ENCODE measurements at regions not wholly inside any gene's neighbourhood (a gene's known extent, or its start where the extent isn't known, plus 50 kb on each side); places are given as distances from the start of the nearest gene placed in this dataset.
"Not testable (repeated sequence)": the region's sequence is repeated elsewhere in the genome, so short reads cannot be mapped to it uniquely, and the experiment has no call there.

DNA sequence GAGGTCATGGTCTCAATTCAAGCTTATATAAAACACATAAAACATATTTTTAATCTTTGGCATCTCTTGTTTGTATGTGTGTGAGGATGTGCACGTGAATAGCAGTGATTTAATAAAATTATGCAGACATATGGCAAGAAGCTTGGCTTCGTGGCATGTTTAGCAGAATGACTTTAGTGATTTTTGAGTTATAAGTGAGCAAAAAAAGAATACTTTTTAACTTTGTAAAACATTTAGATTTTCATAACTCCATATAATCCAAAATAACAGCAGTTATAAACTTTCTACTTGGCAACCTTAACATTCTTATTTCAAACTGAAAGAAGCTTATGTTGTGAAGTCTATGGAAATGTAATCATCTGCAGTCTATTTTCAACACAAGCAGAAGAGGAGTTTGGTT lies 120.6 kb downstream of the SLITRK1 start:
- 37 to 57% methylated on average over 2 of the region's 2 CpGs for WGBS, 2 donors
- Histone ChIP-seq H3K9me3 (no peaks in the 10 kb centered on the region), H3K4me1 (peaks cover 0 to 14% (median 0%) of the 10 kb centered on the region in 4 donors), H3K4me3 (no peak overlapping the region), H3K27ac (no peak overlapping the region), H3K27me3 (no peaks in the 10 kb centered on the region), H3K36me3 (no peaks in the 10 kb centered on the region)
- intact Hi-C loops (cut with DNase I) = no loop called here
- no peak for DNase-seq
- TF ChIP-seq, protein P1, sequence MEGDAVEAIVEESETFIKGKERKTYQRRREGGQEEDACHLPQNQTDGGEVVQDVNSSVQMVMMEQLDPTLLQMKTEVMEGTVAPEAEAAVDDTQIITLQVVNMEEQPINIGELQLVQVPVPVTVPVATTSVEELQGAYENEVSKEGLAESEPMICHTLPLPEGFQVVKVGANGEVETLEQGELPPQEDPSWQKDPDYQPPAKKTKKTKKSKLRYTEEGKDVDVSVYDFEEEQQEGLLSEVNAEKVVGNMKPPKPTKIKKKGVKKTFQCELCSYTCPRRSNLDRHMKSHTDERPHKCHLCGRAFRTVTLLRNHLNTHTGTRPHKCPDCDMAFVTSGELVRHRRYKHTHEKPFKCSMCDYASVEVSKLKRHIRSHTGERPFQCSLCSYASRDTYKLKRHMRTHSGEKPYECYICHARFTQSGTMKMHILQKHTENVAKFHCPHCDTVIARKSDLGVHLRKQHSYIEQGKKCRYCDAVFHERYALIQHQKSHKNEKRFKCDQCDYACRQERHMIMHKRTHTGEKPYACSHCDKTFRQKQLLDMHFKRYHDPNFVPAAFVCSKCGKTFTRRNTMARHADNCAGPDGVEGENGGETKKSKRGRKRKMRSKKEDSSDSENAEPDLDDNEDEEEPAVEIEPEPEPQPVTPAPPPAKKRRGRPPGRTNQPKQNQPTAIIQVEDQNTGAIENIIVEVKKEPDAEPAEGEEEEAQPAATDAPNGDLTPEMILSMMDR (IDR thresholded peaks at IDR 0.05) = no peak
- TF ChIP-seq POLR2AphosphoS5 (IDR thresholded peaks at IDR 0.05) = no peak
- no peak for TF ChIP-seq EP300 (IDR thresholded peaks at IDR 0.05)
- TF ChIP-seq POLR2A (IDR thresholded peaks at IDR 0.05) = no peak

DNA sequence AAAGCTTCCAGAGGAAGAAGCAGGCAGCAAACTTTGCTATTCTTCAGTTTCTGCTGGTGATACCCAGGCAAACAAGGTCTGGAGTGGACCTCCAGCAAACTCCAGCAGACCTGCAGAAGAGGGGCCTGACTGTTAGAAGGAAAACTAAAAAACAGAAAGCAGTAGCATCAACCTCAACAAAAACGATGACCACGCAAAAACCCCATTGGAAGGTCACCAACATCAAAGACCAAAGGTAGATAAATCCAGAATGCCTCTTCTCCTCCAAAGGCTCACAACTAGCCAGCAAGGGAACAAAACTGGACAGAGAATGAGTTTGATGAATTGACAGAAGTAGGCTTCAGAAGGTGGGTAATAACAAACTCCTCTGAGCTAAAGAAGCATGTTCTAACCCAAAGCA lies 127.1 kb downstream of the SLITRK1 start:
- H3K4me3 ChIP-seq; H3K9me3 ChIP-seq; H3K4me1 ChIP-seq; H3K27me3 ChIP-seq; intact Hi-C loops (cut with DNase I); DNase-seq; H3K36me3 ChIP-seq; H3K27ac ChIP-seq: not testable (repeated sequence)
- WGBS, 2 donors = 93 to 96% methylated on average over 2 of the region's 2 CpGs

DNA sequence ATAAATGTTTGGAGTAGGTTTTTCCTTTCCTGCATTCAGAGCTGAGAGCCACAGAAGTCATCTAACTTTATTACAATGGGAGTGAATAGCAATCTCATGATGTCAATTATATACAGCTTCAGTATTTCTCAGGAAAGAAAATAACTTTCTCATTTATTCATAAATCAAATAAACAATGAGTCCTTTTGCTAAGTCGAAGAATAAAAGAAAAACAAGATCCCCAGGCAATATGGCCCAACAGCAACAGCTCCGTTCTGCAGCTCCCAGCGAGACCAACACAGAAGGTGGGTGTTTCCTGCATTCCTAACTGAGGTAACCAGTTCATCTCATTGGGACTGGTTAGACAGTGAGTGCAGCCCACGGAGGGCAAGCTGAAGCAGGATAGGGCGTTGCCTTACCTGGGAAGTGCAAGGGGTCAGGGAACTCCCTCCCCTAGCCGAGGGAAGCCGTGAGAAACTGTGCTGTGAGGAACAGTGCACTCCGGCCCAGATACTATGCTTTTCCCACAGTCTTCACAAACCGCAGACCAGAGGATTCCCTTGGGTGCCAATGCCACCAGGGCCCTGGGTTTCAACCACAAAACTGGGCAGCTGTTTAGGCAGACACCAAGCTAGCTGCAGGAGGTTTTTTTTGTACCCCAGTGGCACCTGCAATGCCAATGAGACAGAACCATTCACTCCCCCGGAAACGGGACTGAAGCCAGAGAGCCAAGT lies 128.2 kb downstream of the SLITRK1 start:
- H3K4me3 ChIP-seq = no peak overlapping the region
- peaks cover 0 to 3% (median 0%) of the 10 kb centered on the region in 4 donors for H3K9me3 ChIP-seq
- TF ChIP-seq, protein P1 (IDR thresholded peaks at IDR 0.05) = no peak
- no peak for TF ChIP-seq EP300 (IDR thresholded peaks at IDR 0.05)
- TF ChIP-seq POLR2A (IDR thresholded peaks at IDR 0.05) = no peak
- TF ChIP-seq POLR2AphosphoS5 (IDR thresholded peaks at IDR 0.05) = no peak
- intact Hi-C loops (cut with DNase I) = no loop called here
- H3K27me3 ChIP-seq = no peaks in the 10 kb centered on the region
- H3K36me3 ChIP-seq = no peaks in the 10 kb centered on the region
- H3K27ac ChIP-seq = no peak overlapping the region
- DNase-seq = no peak
- no peaks in the 10 kb centered on the region for H3K4me1 ChIP-seq
- 76 to 83% methylated on average over 11 of the region's 11 CpGs for WGBS, 2 donors

DNA sequence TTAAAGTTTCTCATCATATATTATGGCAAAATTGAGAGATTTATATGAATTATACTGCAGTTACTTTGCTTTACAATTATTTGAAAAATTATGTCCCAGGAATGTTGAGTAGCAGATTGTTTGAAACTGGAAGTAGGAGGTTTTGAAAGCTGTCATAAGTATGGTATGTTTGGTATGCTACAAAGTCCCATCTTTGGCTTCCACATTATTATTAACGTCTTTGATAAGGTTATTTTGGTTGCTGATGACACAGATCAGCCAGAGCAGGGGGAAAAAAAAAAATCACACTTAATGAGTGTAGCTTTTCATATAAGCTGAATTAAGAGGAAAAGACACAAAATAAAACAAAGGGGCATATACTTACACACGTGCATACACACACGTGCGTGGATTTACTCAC lies 130.1 kb downstream of the SLITRK1 start:
- H3K36me3 ChIP-seq = no peaks in the 10 kb centered on the region
- H3K27ac ChIP-seq = no peak overlapping the region
- H3K27me3 ChIP-seq = no peaks in the 10 kb centered on the region
- H3K4me3 ChIP-seq = no peak overlapping the region
- H3K4me1 ChIP-seq = no peaks in the 10 kb centered on the region
- DNase-seq = no peak
- H3K9me3 ChIP-seq = peaks cover 0 to 3% (median 0%) of the 10 kb centered on the region in 4 donors
- intact Hi-C loops (cut with DNase I) = no loop called here
- TF ChIP-seq EP300 (IDR thresholded peaks at IDR 0.05) = no peak
- TF ChIP-seq POLR2A (IDR thresholded peaks at IDR 0.05) = no peak
- TF ChIP-seq, protein P1 (IDR thresholded peaks at IDR 0.05) = no peak
- TF ChIP-seq POLR2AphosphoS5 (IDR thresholded peaks at IDR 0.05) = no peak
- 82 to 84% methylated on average over 4 of the region's 4 CpGs for WGBS, 2 donors

DNA sequence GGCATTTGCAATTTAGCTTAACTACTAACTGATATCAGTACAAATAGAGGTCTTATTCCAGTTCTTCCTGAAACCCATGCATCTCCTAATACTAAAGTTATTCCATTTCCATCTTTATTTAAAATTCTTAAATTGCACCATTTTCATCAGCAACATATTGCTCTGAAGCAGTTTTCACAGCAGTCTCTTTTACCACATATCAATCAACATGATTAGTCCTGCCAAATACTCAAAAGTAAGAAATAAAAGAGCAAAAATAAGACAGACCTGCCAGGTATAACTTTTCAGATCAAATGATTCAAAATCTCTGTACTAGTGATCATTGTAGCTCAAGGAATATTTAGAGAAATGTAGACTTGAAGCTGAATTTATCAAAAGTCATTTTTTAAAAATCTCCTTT lies 141.7 kb downstream of the SLITRK1 start:
- Histone ChIP-seq H3K9me3 (no peaks in the 10 kb centered on the region), H3K4me3 (no peak overlapping the region), H3K36me3 (no peaks in the 10 kb centered on the region), H3K27me3 (no peaks in the 10 kb centered on the region), H3K4me1 (no peaks in the 10 kb centered on the region), H3K27ac (no peak overlapping the region)
- no peak for TF ChIP-seq POLR2A (IDR thresholded peaks at IDR 0.05)
- no peak for DNase-seq
- intact Hi-C loops (cut with DNase I) = no loop called here

DNA sequence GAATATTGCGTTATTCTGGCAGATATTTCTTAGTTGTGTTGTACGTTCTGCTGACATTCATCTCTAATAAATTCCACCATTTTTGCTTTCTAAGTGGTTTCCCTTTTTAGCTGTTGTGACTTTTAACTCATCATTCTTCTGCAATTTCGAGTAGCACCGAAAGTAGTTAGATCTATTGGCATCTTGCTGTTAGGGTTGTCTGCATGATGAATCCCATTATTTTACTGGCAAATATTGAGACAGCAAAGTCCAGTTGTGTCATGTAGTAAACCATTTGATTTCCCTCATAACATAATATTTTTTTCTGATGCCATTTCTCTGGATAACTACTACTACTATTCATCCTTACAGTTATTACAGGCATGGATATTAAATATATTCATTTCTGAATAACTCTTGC lies 143.9 kb downstream of the SLITRK1 start:
- WGBS, 2 donors = 81 to 89% methylated on average over 4 of the region's 4 CpGs
- H3K27ac ChIP-seq = no peak overlapping the region
- H3K4me3 ChIP-seq = no peak overlapping the region
- no peaks in the 10 kb centered on the region for H3K27me3 ChIP-seq
- H3K9me3 ChIP-seq = no peaks in the 10 kb centered on the region
- no peaks in the 10 kb centered on the region for H3K4me1 ChIP-seq
- no peak for DNase-seq
- TF ChIP-seq, protein P1 (IDR thresholded peaks at IDR 0.05) = no peak
- no peak for TF ChIP-seq POLR2AphosphoS5 (IDR thresholded peaks at IDR 0.05)
- no peak for TF ChIP-seq POLR2A (IDR thresholded peaks at IDR 0.05)
- TF ChIP-seq EP300 (IDR thresholded peaks at IDR 0.05) = no peak
- intact Hi-C loops (cut with DNase I) = no loop called here
- no peaks in the 10 kb centered on the region for H3K36me3 ChIP-seq

Data from sigmoid colon (tissue), 6 donors.